Fibroblast of villous mesenchyme (primary cell): ENCODE measurements at regions not wholly inside any gene's neighbourhood (a gene's known extent, or its start where the extent isn't known, plus 50 kb on each side); places are given as distances from the start of the nearest gene placed in this dataset.

Experiments
- DNase-seq: peaks from one replicate; pipeline ENCODE4 v3.0.0-alpha.2; 2010; ENCODE audit warnings: low read depth
- H3K4me3 ChIP-seq: 2 replicates; pipeline ENCODE4 v1.5.1; 2011; ENCODE audit warnings: low read depth, mild to moderate bottlenecking, low read length
- TF ChIP-seq, protein P1 (sequence below): IDR thresholded peaks from 2 replicates; pipeline ENCODE4 v1.5.1; 2012; ENCODE audit warnings: low read depth, mild to moderate bottlenecking, low read length; ENCODE audit not compliant: insufficient read depth

DNA sequence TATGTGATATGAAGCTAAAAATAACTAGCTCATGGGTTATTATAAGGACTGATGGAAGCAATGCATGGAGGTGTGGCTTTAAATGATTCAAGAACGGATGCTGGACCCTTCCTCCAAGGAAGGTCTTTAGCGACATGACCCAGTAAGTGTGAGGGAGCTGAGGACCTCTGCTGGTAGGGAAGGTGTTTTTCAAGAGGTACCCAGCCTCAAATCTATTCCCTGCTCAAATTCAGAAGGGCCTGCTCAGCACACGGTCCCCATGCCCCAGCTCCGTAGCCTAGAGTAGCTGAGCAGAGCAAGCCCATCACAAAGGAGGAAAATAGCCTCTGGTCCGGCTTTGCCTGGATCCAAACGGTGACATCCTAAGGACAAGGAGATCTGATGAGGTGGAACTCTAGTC, 266.2 kb upstream of the IGF1R start:
- DNase-seq, result no peak
- TF ChIP-seq, protein P1, sequence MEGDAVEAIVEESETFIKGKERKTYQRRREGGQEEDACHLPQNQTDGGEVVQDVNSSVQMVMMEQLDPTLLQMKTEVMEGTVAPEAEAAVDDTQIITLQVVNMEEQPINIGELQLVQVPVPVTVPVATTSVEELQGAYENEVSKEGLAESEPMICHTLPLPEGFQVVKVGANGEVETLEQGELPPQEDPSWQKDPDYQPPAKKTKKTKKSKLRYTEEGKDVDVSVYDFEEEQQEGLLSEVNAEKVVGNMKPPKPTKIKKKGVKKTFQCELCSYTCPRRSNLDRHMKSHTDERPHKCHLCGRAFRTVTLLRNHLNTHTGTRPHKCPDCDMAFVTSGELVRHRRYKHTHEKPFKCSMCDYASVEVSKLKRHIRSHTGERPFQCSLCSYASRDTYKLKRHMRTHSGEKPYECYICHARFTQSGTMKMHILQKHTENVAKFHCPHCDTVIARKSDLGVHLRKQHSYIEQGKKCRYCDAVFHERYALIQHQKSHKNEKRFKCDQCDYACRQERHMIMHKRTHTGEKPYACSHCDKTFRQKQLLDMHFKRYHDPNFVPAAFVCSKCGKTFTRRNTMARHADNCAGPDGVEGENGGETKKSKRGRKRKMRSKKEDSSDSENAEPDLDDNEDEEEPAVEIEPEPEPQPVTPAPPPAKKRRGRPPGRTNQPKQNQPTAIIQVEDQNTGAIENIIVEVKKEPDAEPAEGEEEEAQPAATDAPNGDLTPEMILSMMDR, result no peak
- H3K4me3 ChIP-seq, result no peak overlapping the region

DNA sequence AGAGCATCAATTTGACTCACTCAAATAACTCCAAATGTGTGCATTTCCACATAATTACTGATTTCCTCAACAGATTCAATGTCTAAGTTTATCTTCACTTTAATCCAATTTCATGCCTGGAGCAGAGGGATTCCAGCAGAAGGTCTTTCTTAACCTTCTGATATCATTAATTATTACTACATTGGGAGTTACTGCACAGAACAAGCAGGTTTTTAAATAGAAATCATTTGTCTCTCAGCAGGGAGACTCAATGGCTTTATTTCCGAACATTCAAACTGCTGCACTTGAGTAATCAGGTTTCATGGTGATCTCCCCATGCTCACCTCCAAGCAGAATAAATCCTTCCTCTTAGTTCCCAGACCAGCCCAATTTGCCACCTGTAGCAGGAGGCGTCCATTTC, 264.8 kb upstream of the IGF1R start:
- TF ChIP-seq, protein P1, result no peak
- H3K4me3 ChIP-seq, result no peak overlapping the region
- DNase-seq, result no peak

DNA sequence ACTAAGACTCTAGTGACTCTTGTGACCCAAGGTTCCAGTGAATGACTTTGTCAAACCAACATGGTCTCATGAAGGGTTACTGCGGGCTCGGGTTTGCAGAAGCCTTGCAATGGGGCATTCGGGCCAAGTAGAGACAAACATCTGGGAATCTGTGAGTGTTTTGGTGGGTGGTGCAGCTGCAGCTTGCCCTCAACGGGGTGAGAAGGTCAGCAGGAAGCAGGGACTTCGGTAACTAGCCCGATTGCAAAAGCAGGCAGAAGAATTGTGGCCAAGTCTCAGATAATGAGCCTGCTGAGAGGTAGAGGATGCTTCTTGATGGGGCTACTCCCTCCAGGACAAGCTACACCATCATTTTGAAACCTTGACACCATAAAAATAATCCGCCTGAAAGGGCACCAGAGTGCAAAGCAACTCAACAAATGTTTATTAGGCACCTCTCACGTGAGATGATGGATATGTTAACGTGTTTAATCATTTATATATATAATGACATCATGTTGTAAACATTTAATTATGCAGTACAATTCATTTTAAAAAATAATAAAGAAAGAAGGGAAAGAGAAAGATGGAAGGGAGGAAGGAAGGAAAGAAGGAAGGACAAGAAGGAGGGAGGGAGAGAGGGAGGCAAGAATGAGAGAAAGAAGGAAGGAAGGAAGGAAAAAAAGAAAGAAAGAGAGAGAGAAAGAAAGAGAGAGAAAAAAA, 263.9 kb upstream of the IGF1R start:
- TF ChIP-seq, protein P1, result no peak
- DNase-seq, result no peak
- H3K4me3 ChIP-seq, result no peak overlapping the region

DNA sequence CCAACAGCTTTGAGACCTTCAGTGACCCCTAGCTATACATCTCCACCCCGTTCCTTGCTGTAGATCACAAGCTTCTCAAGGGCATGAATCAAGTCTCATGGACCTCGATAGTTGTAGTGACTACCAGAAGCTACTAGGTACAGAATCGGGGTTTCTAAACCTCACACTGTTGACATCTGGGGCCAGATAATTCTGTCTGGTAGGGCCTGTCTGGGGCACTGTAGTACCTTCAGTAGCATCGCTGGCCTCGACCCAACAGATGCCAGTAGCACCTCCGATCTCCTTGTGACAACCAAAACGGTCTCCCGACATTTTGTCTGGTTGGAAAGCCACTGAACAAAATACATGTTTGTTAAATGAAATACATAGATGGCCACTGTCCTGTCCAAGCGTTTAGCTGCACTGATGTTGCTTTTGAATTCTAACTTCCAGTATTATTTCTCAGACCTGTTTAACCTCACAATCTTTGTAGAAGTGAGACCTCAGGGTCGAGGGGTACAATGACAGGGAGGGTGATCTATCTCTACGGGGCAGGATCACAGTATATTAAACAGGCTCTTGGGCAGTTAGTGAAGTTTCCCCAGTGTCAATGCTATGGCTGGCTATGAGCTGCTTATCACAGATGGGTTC, 262.5 kb upstream of the IGF1R start:
- TF ChIP-seq, protein P1, result no peak
- DNase-seq, result no peak
- no peak overlapping the region for H3K4me3 ChIP-seq

DNA sequence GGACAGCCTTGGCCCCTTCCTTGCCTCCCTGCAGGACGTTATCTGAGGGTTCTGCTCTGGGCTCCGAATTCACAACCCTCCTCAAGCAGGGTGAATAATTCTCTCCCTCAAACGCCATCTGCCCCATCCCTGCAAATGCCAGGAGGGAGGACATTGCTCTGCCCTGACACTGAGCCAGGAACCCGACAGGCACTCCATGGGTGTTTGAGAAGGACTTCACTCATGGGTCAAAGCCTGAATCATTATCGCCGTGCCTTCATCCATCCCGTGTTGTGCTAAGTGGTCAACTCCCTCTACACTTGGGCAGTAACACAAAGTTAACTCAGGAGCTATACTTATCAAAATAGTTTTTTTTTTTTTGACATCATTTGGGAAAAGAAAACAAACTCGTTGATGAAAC, 261.8 kb upstream of the IGF1R start:
- no peak overlapping the region for H3K4me3 ChIP-seq
- no peak for DNase-seq
- TF ChIP-seq, protein P1, result no peak

DNA sequence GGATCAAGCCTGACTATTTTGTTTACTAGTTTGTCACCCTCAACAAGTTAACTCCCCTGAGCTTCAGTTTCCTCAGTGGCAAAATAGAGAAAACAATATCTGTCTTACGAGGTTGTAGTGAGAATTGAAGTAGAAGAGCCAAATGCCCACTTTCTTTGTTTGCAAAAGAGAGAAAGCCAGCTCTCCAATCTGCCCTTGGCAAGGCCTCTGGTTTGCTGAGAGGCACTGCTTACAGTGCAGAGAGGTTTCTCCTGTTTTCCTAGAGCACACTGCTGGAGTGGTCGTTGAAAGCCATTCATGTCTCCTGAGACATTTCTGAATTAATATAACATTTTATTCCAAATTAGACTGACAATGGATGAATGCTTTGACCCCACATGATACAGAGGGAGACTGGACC, 260.5 kb upstream of the IGF1R start:
- DNase-seq, result no peak
- TF ChIP-seq, protein P1, result no peak
- no peak overlapping the region for H3K4me3 ChIP-seq

DNA sequence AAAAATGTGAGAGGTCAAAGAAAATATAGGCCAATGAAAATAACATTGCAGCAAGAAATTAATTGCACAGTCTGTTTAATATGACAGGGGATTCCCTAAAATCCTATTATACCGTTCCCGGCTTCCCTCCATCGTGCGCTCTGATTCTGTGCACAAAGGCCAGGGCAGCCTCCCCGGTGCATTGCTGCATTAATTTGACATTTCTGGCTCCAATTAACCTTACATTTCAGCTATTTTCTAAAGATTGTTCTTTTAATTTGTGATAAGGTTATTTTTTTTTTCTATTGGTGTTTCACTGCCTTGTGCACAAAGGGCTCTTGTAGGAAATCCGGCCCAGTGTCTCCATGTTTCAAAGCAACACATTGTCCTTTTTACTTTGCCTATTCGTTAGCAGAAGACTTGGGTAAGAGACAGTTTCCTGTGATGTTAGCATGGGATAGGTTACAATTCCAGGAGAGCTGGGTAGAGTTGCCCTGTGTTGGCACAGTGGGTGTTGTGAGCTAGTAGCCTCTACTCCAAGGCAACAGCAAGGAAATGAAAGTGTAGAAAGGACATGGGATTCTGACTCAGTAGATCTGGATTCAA, 257.3 kb upstream of the IGF1R start:
- TF ChIP-seq, protein P1, result no peak
- no peak for DNase-seq
- H3K4me3 ChIP-seq, result no peak overlapping the region
